HG03442 (cell line): ENCODE measurements at regions not wholly inside any gene's neighbourhood (a gene's known extent, or its start where the extent isn't known, plus 50 kb on each side); places are given as distances from the start of the nearest gene placed in this dataset.

Source experiments
- ATAC-seq: cut with Tn5 transposase; IDR thresholded peaks from one replicate; pipeline ENCODE4 v1.9.1; 2021; ENCODE audit warnings: mild to moderate bottlenecking, moderate library complexity; ENCODE audit not compliant: unreplicated experiment

- no peak for ATAC-seq
Observed at GRCh38 chr18:44518091-44518615, 162.5 kb upstream of the SETBP1 start.

- no peak for ATAC-seq
Observed at GRCh38 chr18:44518666-44519065, 162.0 kb upstream of the SETBP1 start.

- no peak for ATAC-seq
Observed at GRCh38 chr18:44520981-44521667, 159.6 kb upstream of the SETBP1 start.

GRCh38 chr18:44521668-44522022 is 159.0 kb upstream of the SETBP1 start:
- ATAC-seq = no peak

- no peak for ATAC-seq
Observed at GRCh38 chr18:44526705-44527415, 153.8 kb upstream of the SETBP1 start.

- ATAC-seq = no peak
Observed at GRCh38 chr18:44533071-44533470, 147.6 kb upstream of the SETBP1 start.

- ATAC-seq = no peak
Observed at GRCh38 chr18:44536046-44536445, 144.6 kb upstream of the SETBP1 start.

GRCh38 chr18:44536619-44537018 is 144.1 kb upstream of the SETBP1 start:
- no peak for ATAC-seq

GRCh38 chr18:44537526-44537925 is 143.2 kb upstream of the SETBP1 start:
- no peak for ATAC-seq

GRCh38 chr18:44539926-44540325 is 140.8 kb upstream of the SETBP1 start:
- no peak for ATAC-seq

GRCh38 chr18:44541159-44541558 is 139.5 kb upstream of the SETBP1 start:
- no peak for ATAC-seq

- no peak for ATAC-seq
Observed at GRCh38 chr18:44541781-44542180, 138.9 kb upstream of the SETBP1 start.

- no peak for ATAC-seq
Observed at GRCh38 chr18:44543387-44543786, 137.3 kb upstream of the SETBP1 start.

- no peak for ATAC-seq
Observed at GRCh38 chr18:44545359-44545985, 135.2 kb upstream of the SETBP1 start.

- ATAC-seq = no peak
Observed at GRCh38 chr18:44546954-44547353, 133.7 kb upstream of the SETBP1 start.

GRCh38 chr18:44548291-44549221 is 132.1 kb upstream of the SETBP1 start:
- ATAC-seq = no peak

- no peak for ATAC-seq
Observed at GRCh38 chr18:44552706-44553105, 128.0 kb upstream of the SETBP1 start.

GRCh38 chr18:44556296-44556695 is 124.4 kb upstream of the SETBP1 start:
- peak; percentile 59 for ATAC-seq

- no peak for ATAC-seq
Observed at GRCh38 chr18:44557616-44558151, 123.0 kb upstream of the SETBP1 start.

GRCh38 chr18:44558767-44559166 is 121.9 kb upstream of the SETBP1 start:
- ATAC-seq = no peak

GRCh38 chr18:44562986-44563385 is 117.7 kb upstream of the SETBP1 start:
- ATAC-seq = no peak
